Mammary epithelial cell (primary cell): ENCODE measurements at regions not wholly inside any gene's neighbourhood (a gene's known extent, or its start where the extent isn't known, plus 50 kb on each side); places are given as distances from the start of the nearest gene placed in this dataset.

Experiments used
- EZH2 ChIP-seq: IDR thresholded peaks from 2 replicates; pipeline ENCODE4 v1.6.1; 2012; ENCODE audit warnings: low read length, inconsistent platforms, borderline replicate concordance
- TF ChIP-seq, protein P1 (sequence below), 2 donors: IDR thresholded peaks in 1 of 2; conservative IDR thresholded peaks in 1 of 2; 2 replicates each; pipeline ENCODE4 v1.5.1; 2011 to 2012; ENCODE audit warnings: inconsistent platforms in 2 of 2, low read length in 2 of 2, mild to moderate bottlenecking in 2 of 2, control low read depth in 1 of 2, low read depth in 1 of 2; ENCODE audit not compliant: insufficient read depth in 1 of 2; ENCODE audit errors: extremely low read depth in 1 of 2

DNA sequence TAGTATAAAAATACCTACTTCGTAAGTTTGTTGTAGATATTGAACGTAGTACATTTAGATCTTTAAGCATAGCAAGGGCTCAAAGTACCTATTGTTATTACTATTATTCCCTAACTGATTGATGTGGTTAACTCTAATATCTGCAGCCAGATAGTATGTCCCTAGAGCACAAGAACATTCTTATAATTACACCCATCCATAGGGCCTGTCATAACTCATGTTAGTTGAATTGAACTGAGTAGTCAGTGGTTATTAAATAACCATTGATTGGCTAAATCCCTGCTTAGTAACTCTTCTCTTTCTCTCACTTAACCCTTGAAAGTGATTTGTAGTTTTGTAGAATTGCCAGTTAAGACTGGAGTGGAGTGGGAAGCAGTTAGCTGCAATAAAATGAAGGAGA is 207.5 kb upstream of the HS3ST5 start:
- TF ChIP-seq, protein P1, sequence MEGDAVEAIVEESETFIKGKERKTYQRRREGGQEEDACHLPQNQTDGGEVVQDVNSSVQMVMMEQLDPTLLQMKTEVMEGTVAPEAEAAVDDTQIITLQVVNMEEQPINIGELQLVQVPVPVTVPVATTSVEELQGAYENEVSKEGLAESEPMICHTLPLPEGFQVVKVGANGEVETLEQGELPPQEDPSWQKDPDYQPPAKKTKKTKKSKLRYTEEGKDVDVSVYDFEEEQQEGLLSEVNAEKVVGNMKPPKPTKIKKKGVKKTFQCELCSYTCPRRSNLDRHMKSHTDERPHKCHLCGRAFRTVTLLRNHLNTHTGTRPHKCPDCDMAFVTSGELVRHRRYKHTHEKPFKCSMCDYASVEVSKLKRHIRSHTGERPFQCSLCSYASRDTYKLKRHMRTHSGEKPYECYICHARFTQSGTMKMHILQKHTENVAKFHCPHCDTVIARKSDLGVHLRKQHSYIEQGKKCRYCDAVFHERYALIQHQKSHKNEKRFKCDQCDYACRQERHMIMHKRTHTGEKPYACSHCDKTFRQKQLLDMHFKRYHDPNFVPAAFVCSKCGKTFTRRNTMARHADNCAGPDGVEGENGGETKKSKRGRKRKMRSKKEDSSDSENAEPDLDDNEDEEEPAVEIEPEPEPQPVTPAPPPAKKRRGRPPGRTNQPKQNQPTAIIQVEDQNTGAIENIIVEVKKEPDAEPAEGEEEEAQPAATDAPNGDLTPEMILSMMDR (conservative IDR thresholded peaks at IDR 0.05 in 1 of 2, IDR thresholded peaks at IDR 0.05 in 1 of 2; ENCODE audit: extremely low read depth in 1 of 2, insufficient read depth in 1 of 2, low read depth in 1 of 2, low read length in 2 of 2): no peak
- no peak for TF ChIP-seq EZH2
